Thoracic aorta (tissue), 2 donors: ENCODE measurements at regions not wholly inside any gene's neighbourhood (a gene's known extent, or its start where the extent isn't known, plus 50 kb on each side); places are given as distances from the start of the nearest gene placed in this dataset.
"Not testable (repeated sequence)": the region's sequence is repeated elsewhere in the genome, so short reads cannot be mapped to it uniquely, and the experiment has no call there.

Experiments used
- ATAC-seq: fragments of 150-250 bp; one replicate; pipeline ENCODE4 v1.8.0; 2017; ENCODE audit warnings: low read depth; ENCODE audit not compliant: insufficient number of reproducible peaks, low FRiP score
- DNase-seq: peaks from one replicate; pipeline ENCODE4 v3.0.0-alpha.2; 2020; ENCODE audit warnings: low spot score
- H3K27ac ChIP-seq, 2 donors: fragments of 200-600 bp; sonication (generic); 1 replicate in 1 of 2; 2 replicates in 1 of 2; pipeline ENCODE4 v1.5.1; 2016; ENCODE audit warnings: mild to moderate bottlenecking in 2 of 2, moderate library complexity in 2 of 2
- H3K27me3 ChIP-seq: fragments of 200-600 bp; sonication (generic); replicated peaks from 2 replicates; pipeline ENCODE4 v1.6.0; 2016; ENCODE audit warnings: mild to moderate bottlenecking; ENCODE audit not compliant: insufficient read depth
- H3K36me3 ChIP-seq: fragments of 200-600 bp; sonication (generic); one replicate; pipeline ENCODE4 v1.5.1; 2016
- H3K4me1 ChIP-seq, 2 donors: fragments of 200-600 bp; sonication (generic); 1 replicate in 1 of 2; 2 replicates in 1 of 2; pipeline versions ENCODE4 v1.5.1 to v1.6.0; 2016; ENCODE audit warnings: low read depth in 2 of 2, mild to moderate bottlenecking in 1 of 2; ENCODE audit not compliant: control insufficient read depth in 1 of 2
- H3K4me3 ChIP-seq: fragments of 200-600 bp; sonication (generic); 2 replicates; pipeline ENCODE4 v1.5.1; 2016; ENCODE audit warnings: mild to moderate bottlenecking
- H3K9me3 ChIP-seq: fragments of 200-600 bp; sonication (generic); 2 replicates; pipeline ENCODE4 v1.5.1; 2016
- CTCF ChIP-seq: fragments of 200-600 bp; sonication (generic); IDR thresholded peaks from one replicate; pipeline ENCODE4 v1.5.1; 2019; ENCODE audit warnings: antibody characterized with exemption

GRCh38 chr5:92635001-92635461, 946.0 kb downstream of the NR2F1-AS1 start:
- Histone ChIP-seq H3K27me3 (no peaks in the 10 kb centered on the region), H3K4me1 (no peaks in the 10 kb centered on the region), H3K36me3 (no peaks in the 10 kb centered on the region), H3K27ac (no peak overlapping the region), H3K9me3 (no peaks in the 10 kb centered on the region), H3K4me3 (no peak overlapping the region)
- no peak for DNase-seq
- ATAC-seq, result no peak
- TF ChIP-seq CTCF, result no peak

- H3K4me3 ChIP-seq, result no peak overlapping the region
- no peak for TF ChIP-seq CTCF
- H3K36me3 ChIP-seq, result no peaks in the 10 kb centered on the region
- no peaks in the 10 kb centered on the region for H3K27me3 ChIP-seq
- no peaks in the 10 kb centered on the region for H3K4me1 ChIP-seq
- ATAC-seq (no peak), DNase-seq (no peak)
- H3K9me3 ChIP-seq, result no peaks in the 10 kb centered on the region
- no peak overlapping the region for H3K27ac ChIP-seq
These were observed 947.0 kb downstream of the NR2F1-AS1 start for GRCh38 chr5:92633875-92634487.

- no peaks in the 10 kb centered on the region for H3K36me3 ChIP-seq
- ATAC-seq (no peak), DNase-seq (no peak)
- no peaks in the 10 kb centered on the region for H3K9me3 ChIP-seq
- no peaks in the 10 kb centered on the region for H3K27me3 ChIP-seq
- no peak overlapping the region for H3K27ac ChIP-seq
- no peak overlapping the region for H3K4me3 ChIP-seq
- TF ChIP-seq CTCF, result no peak
- no peaks in the 10 kb centered on the region for H3K4me1 ChIP-seq
These were observed 947.8 kb downstream of the NR2F1-AS1 start for GRCh38 chr5:92633176-92633575.

- not testable (repeated sequence) for H3K36me3 ChIP-seq, H3K4me1 ChIP-seq, ATAC-seq, H3K27me3 ChIP-seq, H3K27ac ChIP-seq, H3K4me3 ChIP-seq, DNase-seq, H3K9me3 ChIP-seq
These were observed 949.8 kb downstream of the NR2F1-AS1 start for GRCh38 chr5:92631237-92631701.

- no peaks in the 10 kb centered on the region for H3K9me3 ChIP-seq
- no peak for ATAC-seq
- no peak overlapping the region for H3K27ac ChIP-seq
- no peaks in the 10 kb centered on the region for H3K4me1 ChIP-seq
- H3K27me3 ChIP-seq, result no peaks in the 10 kb centered on the region
- no peaks in the 10 kb centered on the region for H3K36me3 ChIP-seq
- no peak overlapping the region for H3K4me3 ChIP-seq
- TF ChIP-seq CTCF, result no peak
- no peak for DNase-seq
These were observed 951.4 kb downstream of the NR2F1-AS1 start for GRCh38 chr5:92629574-92629973.

GRCh38 chr5:92629000-92629399, 952.0 kb downstream of the NR2F1-AS1 start:
- Histone ChIP-seq H3K36me3 (no peaks in the 10 kb centered on the region), H3K27ac (no peak overlapping the region), H3K27me3 (no peaks in the 10 kb centered on the region), H3K9me3 (no peaks in the 10 kb centered on the region), H3K4me1 (no peaks in the 10 kb centered on the region), H3K4me3 (no peak overlapping the region)
- no peak for DNase-seq
- no peak for ATAC-seq
- no peak for TF ChIP-seq CTCF
